Mammary epithelial cell (primary cell): ENCODE measurements at regions not wholly inside any gene's neighbourhood (a gene's known extent, or its start where the extent isn't known, plus 50 kb on each side); places are given as distances from the start of the nearest gene placed in this dataset.

Experiments
- EZH2 ChIP-seq: IDR thresholded peaks from 2 replicates; pipeline ENCODE4 v1.6.1; 2012; ENCODE audit warnings: low read length, inconsistent platforms, borderline replicate concordance
- TF ChIP-seq, protein P1 (sequence below), 2 donors: IDR thresholded peaks in 1 of 2; conservative IDR thresholded peaks in 1 of 2; 2 replicates each; pipeline ENCODE4 v1.5.1; 2011 to 2012; ENCODE audit warnings: inconsistent platforms in 2 of 2, low read length in 2 of 2, mild to moderate bottlenecking in 2 of 2, control low read depth in 1 of 2, low read depth in 1 of 2; ENCODE audit not compliant: insufficient read depth in 1 of 2; ENCODE audit errors: extremely low read depth in 1 of 2

DNA sequence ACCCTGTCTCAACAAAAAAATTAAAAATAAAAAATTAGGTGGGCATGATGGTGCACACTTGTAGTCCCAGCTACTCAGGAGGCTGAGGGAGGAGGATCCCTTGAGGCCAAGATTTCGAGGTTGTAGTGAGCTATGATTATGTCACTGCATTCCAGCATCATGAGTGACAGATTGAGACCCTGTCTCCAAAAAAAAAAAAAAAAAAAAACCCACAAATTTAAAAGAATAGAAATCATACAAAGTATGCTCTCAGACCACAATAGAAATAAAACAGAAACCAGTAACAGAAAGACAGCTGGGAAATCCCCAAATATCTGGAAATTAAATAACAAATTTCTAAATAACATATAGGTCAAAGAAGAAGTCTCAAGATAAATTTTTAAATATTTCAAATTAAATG, 81.0 kb upstream of the HUWE1 start:
- TF ChIP-seq, protein P1, sequence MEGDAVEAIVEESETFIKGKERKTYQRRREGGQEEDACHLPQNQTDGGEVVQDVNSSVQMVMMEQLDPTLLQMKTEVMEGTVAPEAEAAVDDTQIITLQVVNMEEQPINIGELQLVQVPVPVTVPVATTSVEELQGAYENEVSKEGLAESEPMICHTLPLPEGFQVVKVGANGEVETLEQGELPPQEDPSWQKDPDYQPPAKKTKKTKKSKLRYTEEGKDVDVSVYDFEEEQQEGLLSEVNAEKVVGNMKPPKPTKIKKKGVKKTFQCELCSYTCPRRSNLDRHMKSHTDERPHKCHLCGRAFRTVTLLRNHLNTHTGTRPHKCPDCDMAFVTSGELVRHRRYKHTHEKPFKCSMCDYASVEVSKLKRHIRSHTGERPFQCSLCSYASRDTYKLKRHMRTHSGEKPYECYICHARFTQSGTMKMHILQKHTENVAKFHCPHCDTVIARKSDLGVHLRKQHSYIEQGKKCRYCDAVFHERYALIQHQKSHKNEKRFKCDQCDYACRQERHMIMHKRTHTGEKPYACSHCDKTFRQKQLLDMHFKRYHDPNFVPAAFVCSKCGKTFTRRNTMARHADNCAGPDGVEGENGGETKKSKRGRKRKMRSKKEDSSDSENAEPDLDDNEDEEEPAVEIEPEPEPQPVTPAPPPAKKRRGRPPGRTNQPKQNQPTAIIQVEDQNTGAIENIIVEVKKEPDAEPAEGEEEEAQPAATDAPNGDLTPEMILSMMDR (conservative IDR thresholded peaks at IDR 0.05 in 1 of 2, IDR thresholded peaks at IDR 0.05 in 1 of 2; ENCODE audit: extremely low read depth in 1 of 2, insufficient read depth in 1 of 2, low read depth in 1 of 2, low read length in 2 of 2): no peak
- TF ChIP-seq EZH2: no peak
